T-helper 1 cell treated with Interleukin-12 subunit alpha and Interleukin-12 subunit beta and Interleukin-4 antibody, amounts not matched to agents 30 ng/mL and 1 ng/mL, for 36 hours (primary cell): ENCODE measurements at regions not wholly inside any gene's neighbourhood (a gene's known extent, or its start where the extent isn't known, plus 50 kb on each side); places are given as distances from the start of the nearest gene placed in this dataset.

ENCODE experiments used
- intact Hi-C: fragments of 100-400 bp; cut with micrococcal nuclease; formaldehyde crosslinking; loops from one replicate; pipeline ENCODE4 v1.15.1; 2024

- intact Hi-C loops, result no loop called here
These were observed 526.4 kb downstream of the QKI start for GRCh38 chr6:163940705-163941623.

GRCh38 chr6:163937071-163937470 lies 522.6 kb downstream of the QKI start:
- intact Hi-C loops, result no loop called here

GRCh38 chr6:163935158-163935762 lies 520.7 kb downstream of the QKI start:
- intact Hi-C loops, result no loop called here

GRCh38 chr6:163930012-163930411 lies 515.5 kb downstream of the QKI start:
- intact Hi-C loops, result no loop called here

- intact Hi-C loops, result no loop called here
These were observed 515.0 kb downstream of the QKI start for GRCh38 chr6:163929538-163929937.

GRCh38 chr6:163926642-163927041 lies 512.1 kb downstream of the QKI start:
- intact Hi-C loops, result no loop called here

- intact Hi-C loops, result no loop called here
These were observed 511.3 kb downstream of the QKI start for GRCh38 chr6:163925839-163926238.

GRCh38 chr6:163923658-163924411 lies 509.3 kb downstream of the QKI start:
- intact Hi-C loops, result no loop called here

GRCh38 chr6:163922562-163922961 lies 508.0 kb downstream of the QKI start:
- intact Hi-C loops, result no loop called here

- intact Hi-C loops, result no loop called here
These were observed 505.1 kb downstream of the QKI start for GRCh38 chr6:163919652-163920051.

- intact Hi-C loops, result no loop called here
These were observed 502.0 kb downstream of the QKI start for GRCh38 chr6:163916315-163917081.

- intact Hi-C loops, result no loop called here
These were observed 500.6 kb downstream of the QKI start for GRCh38 chr6:163915131-163915530.

GRCh38 chr6:163913045-163913444 lies 498.5 kb downstream of the QKI start:
- intact Hi-C loops, result no loop called here

GRCh38 chr6:163906006-163906710 lies 491.6 kb downstream of the QKI start:
- intact Hi-C loops, result no loop called here

- intact Hi-C loops, result no loop called here
These were observed 489.7 kb downstream of the QKI start for GRCh38 chr6:163904186-163904585.

GRCh38 chr6:163903541-163903940 lies 489.0 kb downstream of the QKI start:
- intact Hi-C loops, result no loop called here

- intact Hi-C loops, result no loop called here
These were observed 488.5 kb downstream of the QKI start for GRCh38 chr6:163902993-163903392.

GRCh38 chr6:163901681-163902080 lies 487.2 kb downstream of the QKI start:
- intact Hi-C loops, result no loop called here

- intact Hi-C loops, result no loop called here
These were observed 486.1 kb downstream of the QKI start for GRCh38 chr6:163900570-163900969.

GRCh38 chr6:163897669-163898068 lies 483.2 kb downstream of the QKI start:
- intact Hi-C loops, result no loop called here

GRCh38 chr6:163897030-163897429 lies 482.5 kb downstream of the QKI start:
- intact Hi-C loops, result no loop called here
